IMR-90 (cell line): ENCODE measurements at regions not wholly inside any gene's neighbourhood (a gene's known extent, or its start where the extent isn't known, plus 50 kb on each side); places are given as distances from the start of the nearest gene placed in this dataset.

Experiments
- ATAC-seq: fragments of 200-7000 bp; cut with Tn5 transposase; 2 replicates; pipeline ENCODE4 v1.9.1; 2020; ENCODE audit warnings: low read depth, mild to moderate bottlenecking, moderate library complexity
- BruUV-seq: library from RNA; stranded (reverse); fragments of 400-500 nt; replicated peaks from 2 replicates; lab custom pipeline; 2021; lab: Mats Ljungman, UMichigan
- CTCF ChIA-PET: fragments of 300-600 bp; formaldehyde crosslinking; extraction: SDS; loops from one replicate; lab custom pipeline; 2021; ENCODE audit warnings: antibody characterized with exemption; lab: Yijun Ruan, JAX
- POLR2A ChIA-PET: fragments of 300-600 bp; sonication (Branson Sonifier 250); formaldehyde crosslinking; loops from one replicate; lab custom pipeline; 2022; ENCODE audit warnings: antibody characterized with exemption; ENCODE audit not compliant: unreplicated experiment; lab: Charles Lee
- DNase-seq: peaks from one replicate; pipeline ENCODE4 v3.0.0; 2013
- H2AFZ ChIP-seq: replicated peaks from 2 replicates; pipeline ENCODE3; 2013; ENCODE audit warnings: low read length, mild to moderate bottlenecking; ENCODE audit not compliant: poor library complexity
- H2AK5ac ChIP-seq: 2 replicates; pipeline ENCODE4 v1.6.1; 2013; ENCODE audit warnings: low read depth, low read length, inconsistent platforms
- H2AK9ac ChIP-seq: replicated peaks from 2 replicates; pipeline ENCODE3; 2013; ENCODE audit warnings: mild to moderate bottlenecking, low read depth, low read length, moderate library complexity; ENCODE audit not compliant: poor library complexity
- H2BK120ac ChIP-seq: 2 replicates; pipeline ENCODE4 v1.6.1; 2013; ENCODE audit warnings: low read depth, low read length, inconsistent platforms
- H2BK15ac ChIP-seq: 3 replicates; pipeline ENCODE4 v1.6.1; 2013; ENCODE audit warnings: low read depth, low read length, inconsistent platforms
- H2BK20ac ChIP-seq: 2 replicates; pipeline ENCODE4 v1.6.1; 2013; ENCODE audit warnings: low read depth, mild to moderate bottlenecking, inconsistent platforms, low read length, moderate library complexity
- H2BK5ac ChIP-seq: 2 replicates; pipeline ENCODE4 v1.6.1; 2013; ENCODE audit warnings: mild to moderate bottlenecking, low read depth, low read length, inconsistent platforms; ENCODE audit not compliant: poor library complexity, severe bottlenecking
- H3K14ac ChIP-seq: replicated peaks from 2 replicates; pipeline ENCODE4 v1.6.1; 2013; ENCODE audit warnings: low read depth, low read length, inconsistent platforms
- H3K18ac ChIP-seq: 2 replicates; pipeline ENCODE4 v1.6.1; 2013; ENCODE audit warnings: low read depth, low read length, control low read depth
- H3K23ac ChIP-seq: 2 replicates; pipeline ENCODE4 v1.6.1; 2013; ENCODE audit warnings: low read depth, low read length, inconsistent platforms
- H3K27ac ChIP-seq: 2 replicates; pipeline ENCODE4 v1.5.1; 2013; ENCODE audit warnings: mild to moderate bottlenecking, control low read depth, low read length; ENCODE audit not compliant: insufficient read depth
- H3K27me3 ChIP-seq: 2 replicates; pipeline ENCODE4 v1.6.1; 2013; ENCODE audit warnings: low read length; ENCODE audit not compliant: control insufficient read depth, insufficient read depth
- H3K36me3 ChIP-seq: 2 replicates; pipeline ENCODE4 v1.6.1; 2013; ENCODE audit warnings: low read length, mixed read lengths; ENCODE audit not compliant: control insufficient read depth, insufficient read depth
- H3K4ac ChIP-seq: 2 replicates; pipeline ENCODE4 v1.6.1; 2013; ENCODE audit warnings: low read depth, low read length, inconsistent platforms
- H3K4me1 ChIP-seq: 2 replicates; pipeline ENCODE4 v1.6.1; 2013; ENCODE audit warnings: low read length, mixed read lengths; ENCODE audit not compliant: control insufficient read depth, insufficient read depth
- H3K4me2 ChIP-seq: 2 replicates; pipeline ENCODE4 v1.6.1; 2013; ENCODE audit warnings: low read depth, mild to moderate bottlenecking, control low read depth, low read length, moderate library complexity
- H3K4me3 ChIP-seq: 2 replicates; pipeline ENCODE4 v1.5.1; 2013; ENCODE audit warnings: low read depth, mild to moderate bottlenecking, control low read depth, low read length, moderate library complexity; ENCODE audit not compliant: insufficient read depth
- H3K56ac ChIP-seq: 2 replicates; pipeline ENCODE4 v1.6.1; 2013; ENCODE audit warnings: low read length, inconsistent platforms; ENCODE audit not compliant: insufficient read depth; ENCODE audit errors: extremely low read depth
- H3K79me1 ChIP-seq, 2 experiments: 2 replicates each; pipeline ENCODE4 v1.6.1; 2013; ENCODE audit warnings: low read length in 2 of 2, inconsistent platforms in 1 of 2, low read depth in 1 of 2
- H3K9ac ChIP-seq: 2 replicates; pipeline ENCODE4 v1.6.1; 2013; ENCODE audit warnings: low read depth, low read length, control low read depth
- H3K9me1 ChIP-seq: 2 replicates; pipeline ENCODE4 v1.6.1; 2013; ENCODE audit warnings: low read length, inconsistent platforms; ENCODE audit not compliant: insufficient read depth
- H3K9me3 ChIP-seq: 2 replicates; pipeline ENCODE4 v1.6.1; 2013; ENCODE audit warnings: low read length; ENCODE audit not compliant: control insufficient read depth, insufficient read depth
- H4K20me1 ChIP-seq: 2 replicates; pipeline ENCODE4 v1.6.1; 2013; ENCODE audit warnings: low read length, inconsistent platforms; ENCODE audit not compliant: insufficient read depth
- H4K5ac ChIP-seq: 2 replicates; pipeline ENCODE4 v1.6.1; 2013; ENCODE audit warnings: mild to moderate bottlenecking, low read depth, low read length, control low read depth
- H4K8ac ChIP-seq, 2 experiments: 2 replicates each; pipeline ENCODE4 v1.6.1; 2013; ENCODE audit warnings: low read depth in 2 of 2, low read length in 2 of 2, control low read depth in 1 of 2, inconsistent platforms in 1 of 2
- H4K91ac ChIP-seq: 2 replicates; pipeline ENCODE4 v1.6.1; 2013; ENCODE audit warnings: low read depth, low read length, inconsistent platforms; ENCODE audit not compliant: insufficient read depth
- CHD1 ChIP-seq: IDR thresholded peaks from 2 replicates; pipeline ENCODE4 v1.6.1; 2012; ENCODE audit warnings: low read depth, low read length, improper control_type of control experiment
- MAFK ChIP-seq: IDR thresholded peaks from 2 replicates; pipeline ENCODE4 v1.6.1; 2012; ENCODE audit warnings: low read depth, low read length, improper control_type of control experiment
- MAZ ChIP-seq: IDR thresholded peaks from 2 replicates; pipeline ENCODE4 v1.6.1; 2012; ENCODE audit warnings: low read depth, mild to moderate bottlenecking, low read length, improper control_type of control experiment, moderate library complexity, borderline replicate concordance
- NFE2L2 ChIP-seq: fragments of 150-350 bp; IDR thresholded peaks from 2 replicates; pipeline ENCODE4 v1.6.1; 2016; ENCODE audit warnings: low read depth, mild to moderate bottlenecking, low read length
- WGBS, 2 experiments: methylation state at CpG; one replicate each; pipeline versions ENCODE4 v1.1.5 to v1.1.7; 2013; ENCODE audit warnings: missing lambda C conversion rate in 2 of 2; ENCODE audit not compliant: insufficient read length in 1 of 2; ENCODE audit errors: extremely low coverage in 2 of 2; 5-methylcytosine and 5-hydroxymethylcytosine counted together
- dilution Hi-C: fragments of 300-500 bp; cut with HindIII; formaldehyde crosslinking; loops from one replicate; pipeline ENCODE4 v1.14.3; 2018; ENCODE audit warnings: low sequenced_read_pairs; ENCODE audit not compliant: unreplicated experiment
- in situ Hi-C: fragments of 300-500 bp; cut with MboI; formaldehyde crosslinking; loops from 3 replicates; pipeline ENCODE4 v1.14.3; 2019; ENCODE audit warnings: low sequenced_read_pairs, inconsistent platforms, mixed read lengths
- intact Hi-C: fragments of 100-400 bp; cut with micrococcal nuclease; formaldehyde crosslinking; loops from 2 replicates; pipeline ENCODE4 v1.10.0; 2022
- TF ChIP-seq, protein P1 (sequence below): conservative IDR thresholded peaks from 2 replicates; pipeline ENCODE4 v1.5.1; 2012; ENCODE audit warnings: mild to moderate bottlenecking, low read depth, low read length, improper control_type of control experiment

DNA sequence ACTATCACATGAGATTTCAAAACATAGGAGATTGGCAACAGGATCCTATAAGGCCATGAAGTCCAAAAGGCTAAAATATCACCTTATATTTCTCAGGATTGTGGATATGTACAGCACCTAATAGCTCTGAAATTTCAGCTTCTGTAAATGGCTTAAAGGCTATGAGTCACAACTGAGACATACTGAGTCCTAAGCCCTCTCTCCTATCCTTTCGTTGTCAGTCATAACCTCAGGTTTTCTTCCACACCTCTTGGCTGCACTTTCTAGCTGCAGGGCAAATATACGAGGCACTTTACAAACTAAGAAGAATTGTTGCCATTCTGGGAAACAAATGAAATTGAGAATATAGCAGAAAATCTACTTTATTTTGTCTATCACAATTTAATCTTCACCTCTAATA is 969.9 kb upstream of the EPHA7 start:
- no peak overlapping the region for H2AK9ac ChIP-seq
- H4K8ac ChIP-seq: no peak overlapping the region
- H3K23ac ChIP-seq: no peak overlapping the region
- H4K20me1 ChIP-seq: no peaks in the 10 kb centered on the region
- no TSS peak for BruUV-seq
- ATAC-seq (no peak), DNase-seq (no peak)
- no peak overlapping the region for H2AK5ac ChIP-seq
- no peak overlapping the region for H3K4ac ChIP-seq
- H3K14ac ChIP-seq: no peak overlapping the region
- dilution Hi-C loops: no loop called here
- H3K56ac ChIP-seq: no peak overlapping the region
- intact Hi-C loops: no loop called here
- no peak overlapping the region for H3K18ac ChIP-seq
- no peak overlapping the region for H2BK15ac ChIP-seq
- no peak overlapping the region for H3K9ac ChIP-seq
- no peaks in the 10 kb centered on the region for H3K4me1 ChIP-seq
- no peak overlapping the region for H4K5ac ChIP-seq
- ChIA-PET POLR2A (no interaction called here), CTCF (no interaction called here)
- H3K27me3 ChIP-seq: no peaks in the 10 kb centered on the region
- H3K4me2 ChIP-seq: no peak overlapping the region
- H3K4me3 ChIP-seq: no peak overlapping the region
- in situ Hi-C loops: no loop called here
- no peaks in the 10 kb centered on the region for H3K36me3 ChIP-seq
- TF ChIP-seq MAFK (no peak), CHD1 (no peak), NFE2L2 (no peak), MAZ (no peak)
- TF ChIP-seq, protein P1, sequence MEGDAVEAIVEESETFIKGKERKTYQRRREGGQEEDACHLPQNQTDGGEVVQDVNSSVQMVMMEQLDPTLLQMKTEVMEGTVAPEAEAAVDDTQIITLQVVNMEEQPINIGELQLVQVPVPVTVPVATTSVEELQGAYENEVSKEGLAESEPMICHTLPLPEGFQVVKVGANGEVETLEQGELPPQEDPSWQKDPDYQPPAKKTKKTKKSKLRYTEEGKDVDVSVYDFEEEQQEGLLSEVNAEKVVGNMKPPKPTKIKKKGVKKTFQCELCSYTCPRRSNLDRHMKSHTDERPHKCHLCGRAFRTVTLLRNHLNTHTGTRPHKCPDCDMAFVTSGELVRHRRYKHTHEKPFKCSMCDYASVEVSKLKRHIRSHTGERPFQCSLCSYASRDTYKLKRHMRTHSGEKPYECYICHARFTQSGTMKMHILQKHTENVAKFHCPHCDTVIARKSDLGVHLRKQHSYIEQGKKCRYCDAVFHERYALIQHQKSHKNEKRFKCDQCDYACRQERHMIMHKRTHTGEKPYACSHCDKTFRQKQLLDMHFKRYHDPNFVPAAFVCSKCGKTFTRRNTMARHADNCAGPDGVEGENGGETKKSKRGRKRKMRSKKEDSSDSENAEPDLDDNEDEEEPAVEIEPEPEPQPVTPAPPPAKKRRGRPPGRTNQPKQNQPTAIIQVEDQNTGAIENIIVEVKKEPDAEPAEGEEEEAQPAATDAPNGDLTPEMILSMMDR: no peak
- H2BK5ac ChIP-seq: no peak overlapping the region
- H2BK20ac ChIP-seq: no peak overlapping the region
- H3K79me1 ChIP-seq: no peaks in the 10 kb centered on the region
- H3K9me3 ChIP-seq: no peaks in the 10 kb centered on the region
- no CpG with 5 or more reads among the region's 2 CpGs for WGBS, 2 experiments
- H3K27ac ChIP-seq: no peak overlapping the region
- H2BK120ac ChIP-seq: no peak overlapping the region
- H2AFZ ChIP-seq: no peak overlapping the region
- H3K9me1 ChIP-seq: no peaks in the 10 kb centered on the region
- H4K91ac ChIP-seq: no peak overlapping the region
